ENCODE measurements at regions not wholly inside any gene's neighbourhood (a gene's known extent, or its start where the extent isn't known, plus 50 kb on each side); places are given as distances from the start of the nearest gene placed in this dataset.

DNA sequence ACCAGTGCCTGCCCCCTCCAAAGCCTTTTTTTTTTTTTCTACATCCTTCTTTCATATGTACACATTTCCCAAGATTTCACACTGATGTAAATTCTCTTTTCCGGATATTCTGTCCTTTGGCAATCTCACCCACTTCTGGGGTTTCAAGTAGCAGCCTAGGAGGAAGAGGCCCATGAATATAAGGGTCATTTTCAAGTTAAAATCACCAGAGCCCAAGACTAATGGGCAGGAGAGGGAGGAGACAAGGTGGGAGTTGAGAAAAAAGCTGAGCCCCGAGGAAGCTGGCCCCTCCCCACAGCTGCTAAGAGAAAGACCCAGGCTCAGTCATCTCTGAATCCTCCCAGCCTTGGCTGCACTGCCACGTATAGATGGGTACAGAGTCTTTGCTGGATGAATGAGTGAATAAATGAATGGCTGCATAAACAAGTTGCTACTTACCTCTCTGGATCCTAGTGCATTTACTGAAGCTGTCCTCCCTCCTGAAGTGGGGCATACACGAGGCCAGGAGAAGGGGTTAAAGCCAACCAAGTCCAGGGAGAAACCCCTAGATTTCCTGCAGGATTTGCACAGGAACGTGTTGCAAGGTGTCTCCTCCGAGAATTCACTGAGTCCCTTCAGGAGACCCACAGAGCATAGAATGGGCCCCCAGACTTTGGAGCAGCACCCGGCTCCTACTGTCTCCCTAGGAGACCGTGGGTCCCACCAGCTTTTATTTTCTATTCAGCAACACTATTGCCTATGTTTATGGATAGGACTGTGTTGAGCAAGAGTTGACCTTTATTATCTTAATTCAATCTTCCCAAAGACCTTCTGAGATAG, 100.8 kb upstream of the LIPC start:
- DNase-seq = peak; percentile 11

GRCh38 chr15:58331560-58331912, 100.3 kb upstream of the LIPC start:
- DNase-seq = no peak

DNA sequence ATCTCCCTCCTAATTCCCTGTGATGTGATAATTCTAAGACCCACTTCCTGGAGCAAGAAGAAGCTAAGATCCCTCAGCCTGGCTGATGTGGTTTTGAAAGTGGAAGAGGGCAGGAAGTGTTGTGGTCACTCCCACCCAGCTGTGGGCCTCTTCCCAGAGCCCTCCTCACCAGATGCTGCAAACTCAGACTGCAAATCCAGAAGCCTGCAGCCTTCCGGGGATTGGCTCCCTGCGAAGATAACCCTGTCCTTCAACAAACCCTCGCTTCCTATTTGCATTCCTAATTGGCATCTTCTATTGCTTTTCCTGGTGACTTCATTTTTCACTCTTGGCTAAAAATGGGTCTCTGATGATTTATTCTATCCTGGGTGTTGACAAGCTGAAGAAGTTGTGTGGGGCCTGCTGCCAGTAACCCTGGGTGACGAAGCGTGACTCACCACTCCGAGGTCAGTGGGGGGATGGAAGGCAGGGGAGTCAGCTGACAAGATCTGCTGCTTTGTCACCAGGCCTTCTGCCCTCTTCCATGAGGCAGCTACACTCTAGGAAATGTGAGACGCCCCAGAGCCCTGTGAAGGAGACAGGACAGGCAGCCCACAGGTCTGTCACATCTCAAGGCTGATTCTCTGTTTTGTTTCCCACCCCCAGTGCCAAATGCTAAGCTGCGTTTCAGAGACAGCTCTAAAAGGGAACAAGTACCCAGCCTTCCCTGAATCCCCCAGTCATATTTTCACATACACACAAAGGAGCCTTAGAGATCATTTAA, 99.7 kb upstream of the LIPC start:
- DNase-seq = peak; percentile 100

- DNase-seq = peak; percentile 57
These were observed 99.0 kb upstream of the LIPC start for GRCh38 chr15:58332676-58333400.

- DNase-seq = no peak
These were observed 97.0 kb upstream of the LIPC start for GRCh38 chr15:58334803-58335202.

DNA sequence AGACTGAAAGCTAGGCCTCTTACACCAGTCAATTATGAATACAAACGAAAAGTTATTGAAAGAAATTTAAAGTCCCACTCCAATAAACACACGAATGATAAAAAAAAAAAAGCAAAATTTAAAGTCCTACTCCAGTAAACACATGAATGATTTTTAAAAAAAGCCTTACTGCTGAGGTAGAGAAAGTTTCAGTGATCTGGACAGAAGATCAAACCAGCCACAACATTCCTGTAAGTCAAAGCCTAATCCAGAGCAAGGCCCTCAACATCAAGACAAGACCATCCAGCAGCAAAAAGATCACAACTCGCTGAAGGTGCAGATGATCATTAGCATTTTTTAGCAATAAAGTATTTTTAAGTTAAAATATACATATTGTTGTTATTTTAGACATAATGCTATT, 95.6 kb upstream of the LIPC start:
- DNase-seq = no peak

DNA sequence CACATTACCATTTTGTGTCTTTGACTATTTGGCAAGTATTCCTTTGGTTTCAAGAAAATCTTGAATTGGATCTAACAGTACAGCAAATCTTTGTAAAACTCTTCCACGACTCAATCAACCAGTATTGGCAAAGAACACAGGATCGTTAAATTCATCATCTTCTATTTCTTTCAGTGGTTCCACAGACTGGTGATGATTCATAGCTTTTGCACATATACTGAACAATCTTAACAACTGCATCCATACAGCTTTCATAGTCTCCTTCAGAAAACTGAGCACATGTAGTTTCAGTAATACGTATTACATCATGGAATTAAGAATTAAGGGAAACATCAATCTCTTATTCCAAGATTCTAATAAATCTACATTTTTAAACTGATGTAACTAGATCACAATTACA, 91.6 kb upstream of the LIPC start:
- peak; percentile 71 for DNase-seq

GRCh38 chr15:58342508-58342907, 89.3 kb upstream of the LIPC start:
- no peak for DNase-seq

DNA sequence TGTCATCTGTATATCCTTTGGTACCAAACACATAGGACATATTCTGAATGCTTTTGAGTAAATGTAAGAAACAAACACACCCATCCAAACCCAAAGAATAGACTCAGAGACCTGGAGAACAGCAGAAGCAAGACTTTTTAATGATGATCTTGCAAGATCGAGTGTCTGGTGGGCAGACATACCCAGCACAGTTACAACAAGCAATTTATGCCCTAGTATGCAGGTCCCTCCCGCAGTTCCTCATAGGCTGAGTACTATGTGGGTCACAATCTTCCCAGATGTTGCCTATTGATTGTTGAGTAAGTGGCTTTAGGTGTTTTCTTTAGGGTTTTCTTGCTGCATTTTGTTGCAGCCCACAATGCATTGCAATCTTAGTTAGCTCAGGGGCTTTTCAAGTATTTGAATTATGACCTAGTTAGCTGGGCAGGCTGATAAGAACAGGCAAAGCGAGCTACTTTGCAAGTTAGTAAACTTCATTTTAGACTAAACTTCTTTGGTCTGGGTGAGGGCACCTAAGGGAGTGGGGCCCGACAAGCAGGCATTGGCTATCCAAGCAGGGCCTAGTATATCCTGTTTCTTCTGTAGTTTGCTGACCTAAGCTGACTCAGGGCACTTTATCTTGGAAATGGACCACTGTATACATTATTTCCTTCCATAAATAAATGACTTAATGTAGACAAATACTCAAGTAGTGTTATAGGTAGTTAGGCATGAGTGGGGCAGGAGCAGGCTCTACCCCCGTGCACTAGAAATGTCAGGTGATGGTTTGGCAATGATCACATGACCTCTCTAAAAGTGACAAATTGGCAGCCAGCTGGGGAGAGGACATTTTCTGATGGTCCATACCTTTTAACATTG, 87.3 kb upstream of the LIPC start:
- DNase-seq = no peak

- DNase-seq = peak; percentile 48
These were observed 85.4 kb upstream of the LIPC start for GRCh38 chr15:58346361-58346760.

- no peak for DNase-seq
These were observed 83.5 kb upstream of the LIPC start for GRCh38 chr15:58348095-58348812.

- no peak for DNase-seq
These were observed 79.5 kb upstream of the LIPC start for GRCh38 chr15:58352026-58352929.

- DNase-seq = no peak
These were observed 76.3 kb upstream of the LIPC start for GRCh38 chr15:58355382-58355971.

DNA sequence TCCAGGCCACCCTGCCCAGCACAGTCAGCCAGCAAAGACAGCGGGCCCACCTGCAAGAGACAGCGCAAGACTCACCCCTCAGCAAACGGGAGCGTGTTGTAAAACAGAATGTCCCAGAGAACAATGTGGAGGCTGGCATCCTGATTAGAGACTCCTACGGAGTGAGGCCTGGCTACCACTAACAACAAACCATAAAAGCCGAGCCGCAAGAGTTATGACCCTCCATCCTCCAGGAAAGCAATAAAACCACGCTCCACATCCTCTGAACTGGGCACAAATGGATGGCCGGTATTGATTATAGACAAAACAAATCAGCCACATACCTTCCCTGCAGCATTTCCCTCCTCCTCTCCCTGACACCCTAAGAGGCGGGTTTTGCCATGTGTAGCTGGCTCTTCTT, 75.8 kb upstream of the LIPC start:
- no peak for DNase-seq

DNA sequence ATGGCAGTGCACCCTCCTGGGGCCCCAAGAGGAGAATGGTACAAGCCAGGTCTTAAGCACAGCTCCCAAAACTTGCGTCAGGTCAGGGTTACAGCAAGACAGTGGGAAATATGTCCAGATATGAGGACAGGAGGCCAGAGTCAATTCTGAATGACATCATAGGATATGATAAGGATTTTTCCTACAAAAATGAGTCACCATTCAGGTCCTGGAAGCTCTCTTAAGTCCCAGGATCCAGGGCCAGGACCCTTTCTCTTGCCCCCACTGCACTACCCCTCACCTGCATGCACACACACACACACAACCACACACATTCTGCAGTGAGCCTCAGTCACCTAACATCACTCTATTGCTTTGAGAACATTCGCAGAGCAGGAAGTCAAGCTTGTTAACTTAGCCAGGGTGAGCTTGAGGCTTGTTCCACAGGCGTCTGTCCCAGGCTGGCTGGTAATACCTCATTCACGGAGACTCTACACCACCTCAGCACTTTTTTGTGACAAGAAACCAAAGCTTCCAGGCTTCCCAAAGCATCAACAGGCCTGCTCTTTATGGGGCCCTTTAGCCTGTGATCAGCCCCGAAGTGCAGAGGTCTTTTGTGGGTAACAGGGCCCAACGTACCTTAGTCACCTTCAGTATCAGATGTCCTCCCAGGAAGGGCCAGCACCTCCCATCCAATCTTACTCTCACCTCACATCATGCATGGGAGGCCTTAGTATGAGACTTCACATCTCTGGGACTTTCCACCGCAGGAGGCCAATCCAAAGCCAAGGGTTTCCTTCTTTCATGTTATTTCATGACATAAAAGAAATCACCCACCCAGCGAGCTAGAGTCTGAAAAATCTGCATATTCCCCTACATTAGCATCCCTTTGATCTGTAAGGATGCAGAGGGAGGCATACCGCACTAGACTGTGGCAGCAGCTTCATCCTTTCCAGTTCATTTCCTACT, 74.0 kb upstream of the LIPC start:
- no peak for DNase-seq

DNA sequence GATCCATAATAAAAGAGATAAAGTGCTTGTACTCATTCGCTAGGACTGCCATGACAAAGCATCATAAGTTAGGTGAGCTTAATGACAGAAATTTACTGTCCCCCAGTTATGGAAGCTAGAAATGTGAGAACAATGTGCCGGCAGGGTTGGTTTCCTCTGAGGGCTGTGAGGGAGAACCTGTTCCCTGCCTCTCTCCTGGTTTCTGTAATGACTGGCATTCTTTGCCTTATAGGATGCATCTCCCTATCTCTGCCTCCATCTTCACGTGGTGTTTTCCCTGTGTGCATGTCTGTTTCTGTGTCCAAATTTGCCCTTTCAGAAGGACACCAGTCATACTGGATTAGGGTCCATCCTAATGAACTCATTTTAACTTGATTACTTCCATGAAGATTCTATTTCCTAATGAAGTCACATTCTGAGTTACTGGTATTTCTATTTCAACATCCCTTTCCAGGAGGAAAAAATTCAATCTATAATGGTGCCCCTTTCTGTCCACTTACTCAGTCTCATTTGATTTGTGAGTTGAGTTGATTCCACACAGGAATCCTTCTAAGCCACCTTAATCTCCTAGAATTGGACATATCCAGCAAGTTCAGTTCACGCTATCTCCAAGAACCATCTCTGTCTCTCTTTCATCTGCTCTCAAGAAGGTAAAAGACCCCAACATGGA, 71.2 kb upstream of the LIPC start:
- no peak for DNase-seq

- DNase-seq = peak; percentile 90
These were observed 70.5 kb upstream of the LIPC start for GRCh38 chr15:58361273-58361759.

DNA sequence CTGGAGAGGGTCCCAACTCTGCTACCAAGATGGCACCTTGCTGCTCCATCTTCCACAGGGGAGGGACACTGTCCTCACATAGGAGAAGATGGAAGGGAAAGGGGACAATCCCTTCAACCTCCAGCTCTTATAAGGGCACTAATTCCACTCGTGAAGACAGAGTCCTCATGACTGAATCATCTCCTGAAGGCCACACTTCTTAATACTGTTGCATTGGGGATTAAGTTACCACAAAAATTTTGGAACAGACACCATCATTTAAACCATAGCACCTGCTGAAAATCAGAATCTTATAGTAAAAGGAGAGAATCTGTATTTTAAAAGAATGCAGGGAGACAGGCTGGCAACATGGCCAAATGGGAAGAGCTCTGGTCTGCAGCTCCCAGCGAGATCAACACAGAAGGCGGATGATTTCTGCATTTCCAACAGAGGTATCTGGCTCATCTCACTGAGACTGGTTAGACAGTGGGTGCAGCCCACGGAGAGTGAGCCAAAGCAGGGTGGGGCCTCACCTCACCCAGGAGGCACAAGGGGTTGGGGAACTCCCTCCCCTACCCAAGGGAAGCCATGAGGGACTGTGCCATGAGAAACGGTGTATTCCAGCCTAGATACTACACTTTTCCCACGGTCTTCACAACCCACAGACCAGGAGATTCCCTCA, 69.4 kb upstream of the LIPC start:
- peak; percentile 18 for DNase-seq

Measured in fibroblast of upper back skin (primary cell).